ENCODE measurements at regions not wholly inside any gene's neighbourhood (a gene's known extent, or its start where the extent isn't known, plus 50 kb on each side); places are given as distances from the start of the nearest gene placed in this dataset.

DNA sequence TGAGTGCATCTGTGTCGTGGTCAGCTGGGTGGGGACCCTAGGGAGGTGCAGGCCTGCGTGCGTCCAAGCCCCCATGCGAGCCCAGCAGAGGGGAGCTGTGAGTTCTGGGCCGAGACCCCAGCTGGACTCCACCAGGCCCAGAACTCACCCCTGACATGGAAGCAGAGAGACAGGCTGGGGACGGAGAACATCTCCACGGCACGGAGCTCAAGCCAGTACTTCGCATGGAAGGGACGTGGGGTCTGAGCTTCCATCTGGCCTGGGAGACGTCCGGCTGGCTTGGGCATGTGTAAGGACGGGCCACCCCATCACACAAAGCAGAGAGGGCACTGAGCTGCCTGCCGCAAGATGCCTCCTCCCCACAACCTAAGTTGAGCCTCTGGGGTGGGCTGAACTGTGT is 422.4 kb downstream of the CTTN start:
- Histone ChIP-seq H4K20me1 (ENCODE audit: low read depth, low read length) (no peaks in the 10 kb centered on the region), H3K27ac (ENCODE audit: low read depth, low read length) (no peak overlapping the region), H3K9me3 (ENCODE audit: insufficient read depth, low read length) (no peaks in the 10 kb centered on the region), H3K9me2 (replicated peaks; ENCODE audit: insufficient read depth, low read length) (no peaks in the 10 kb centered on the region), H3K79me2 (ENCODE audit: insufficient read depth, low read length) (no peaks in the 10 kb centered on the region), H3K27me3 (ENCODE audit: low read length) (no peaks in the 10 kb centered on the region), H3K36me3 (ENCODE audit: low read length) (no peaks in the 10 kb centered on the region), H3F3A (ENCODE audit: insufficient read depth) (no peaks in the 10 kb centered on the region), H3K4me2 (ENCODE audit: low read depth, low read length, poor library complexity, severe bottlenecking) (no peak overlapping the region), H3K4me3 (ENCODE audit: insufficient read depth, low read length, poor library complexity, severe bottlenecking) (no peak overlapping the region), H3K9ac (ENCODE audit: low read length) (no peak overlapping the region), H2AFZ (ENCODE audit: low read depth, low read length, severe bottlenecking) (no peak overlapping the region)
- TF ChIP-seq, protein P1, sequence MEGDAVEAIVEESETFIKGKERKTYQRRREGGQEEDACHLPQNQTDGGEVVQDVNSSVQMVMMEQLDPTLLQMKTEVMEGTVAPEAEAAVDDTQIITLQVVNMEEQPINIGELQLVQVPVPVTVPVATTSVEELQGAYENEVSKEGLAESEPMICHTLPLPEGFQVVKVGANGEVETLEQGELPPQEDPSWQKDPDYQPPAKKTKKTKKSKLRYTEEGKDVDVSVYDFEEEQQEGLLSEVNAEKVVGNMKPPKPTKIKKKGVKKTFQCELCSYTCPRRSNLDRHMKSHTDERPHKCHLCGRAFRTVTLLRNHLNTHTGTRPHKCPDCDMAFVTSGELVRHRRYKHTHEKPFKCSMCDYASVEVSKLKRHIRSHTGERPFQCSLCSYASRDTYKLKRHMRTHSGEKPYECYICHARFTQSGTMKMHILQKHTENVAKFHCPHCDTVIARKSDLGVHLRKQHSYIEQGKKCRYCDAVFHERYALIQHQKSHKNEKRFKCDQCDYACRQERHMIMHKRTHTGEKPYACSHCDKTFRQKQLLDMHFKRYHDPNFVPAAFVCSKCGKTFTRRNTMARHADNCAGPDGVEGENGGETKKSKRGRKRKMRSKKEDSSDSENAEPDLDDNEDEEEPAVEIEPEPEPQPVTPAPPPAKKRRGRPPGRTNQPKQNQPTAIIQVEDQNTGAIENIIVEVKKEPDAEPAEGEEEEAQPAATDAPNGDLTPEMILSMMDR (IDR thresholded peaks at IDR 0.05; ENCODE audit: insufficient read depth, low read length, poor library complexity, severe bottlenecking) = no peak
- no peak for TF ChIP-seq EZH2phosphoT487 (conservative IDR thresholded peaks at IDR 0.05; ENCODE audit: low read length)

DNA sequence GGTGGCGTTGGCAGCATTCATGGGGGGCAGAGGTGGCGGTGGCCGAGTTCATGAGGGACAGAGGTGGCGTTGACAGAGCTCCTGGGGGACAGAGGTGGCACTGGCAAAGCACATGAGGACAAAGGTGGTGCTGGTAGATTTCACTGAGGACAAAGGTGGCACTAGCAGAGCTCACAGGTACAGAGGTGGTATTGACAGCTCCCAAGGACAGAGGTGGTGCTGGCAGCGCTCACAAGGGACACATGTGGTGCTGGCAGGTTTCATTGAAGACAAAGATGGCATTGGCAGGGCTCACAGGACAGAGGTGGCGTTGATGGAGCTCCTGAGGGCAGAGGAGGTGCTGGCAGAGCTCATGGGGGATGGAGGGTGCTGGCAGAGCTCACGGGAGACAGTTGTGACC is 425.4 kb downstream of the CTTN start:
- no peak overlapping the region for H3K4me2 ChIP-seq (ENCODE audit: low read depth, low read length, poor library complexity, severe bottlenecking)
- H3K9ac ChIP-seq (ENCODE audit: low read length) = no peak overlapping the region
- H4K20me1 ChIP-seq (ENCODE audit: low read depth, low read length) = no peaks in the 10 kb centered on the region
- no peaks in the 10 kb centered on the region for H3K79me2 ChIP-seq (ENCODE audit: insufficient read depth, low read length)
- TF ChIP-seq, protein P1 (IDR thresholded peaks at IDR 0.05; ENCODE audit: insufficient read depth, low read length, poor library complexity, severe bottlenecking) = no peak
- no peak for TF ChIP-seq EZH2phosphoT487 (conservative IDR thresholded peaks at IDR 0.05; ENCODE audit: low read length)
- no peaks in the 10 kb centered on the region for H3K36me3 ChIP-seq (ENCODE audit: low read length)
- H3K4me3 ChIP-seq (ENCODE audit: insufficient read depth, low read length, poor library complexity, severe bottlenecking) = no peak overlapping the region
- no peaks in the 10 kb centered on the region for H3K9me3 ChIP-seq (ENCODE audit: insufficient read depth, low read length)
- no peak overlapping the region for H2AFZ ChIP-seq (ENCODE audit: low read depth, low read length, severe bottlenecking)
- H3K27me3 ChIP-seq (ENCODE audit: low read length) = no peaks in the 10 kb centered on the region
- H3F3A ChIP-seq (ENCODE audit: insufficient read depth) = no peaks in the 10 kb centered on the region
- H3K27ac ChIP-seq (ENCODE audit: low read depth, low read length) = no peak overlapping the region
- no peaks in the 10 kb centered on the region for H3K9me2 ChIP-seq (replicated peaks; ENCODE audit: insufficient read depth, low read length)

DNA sequence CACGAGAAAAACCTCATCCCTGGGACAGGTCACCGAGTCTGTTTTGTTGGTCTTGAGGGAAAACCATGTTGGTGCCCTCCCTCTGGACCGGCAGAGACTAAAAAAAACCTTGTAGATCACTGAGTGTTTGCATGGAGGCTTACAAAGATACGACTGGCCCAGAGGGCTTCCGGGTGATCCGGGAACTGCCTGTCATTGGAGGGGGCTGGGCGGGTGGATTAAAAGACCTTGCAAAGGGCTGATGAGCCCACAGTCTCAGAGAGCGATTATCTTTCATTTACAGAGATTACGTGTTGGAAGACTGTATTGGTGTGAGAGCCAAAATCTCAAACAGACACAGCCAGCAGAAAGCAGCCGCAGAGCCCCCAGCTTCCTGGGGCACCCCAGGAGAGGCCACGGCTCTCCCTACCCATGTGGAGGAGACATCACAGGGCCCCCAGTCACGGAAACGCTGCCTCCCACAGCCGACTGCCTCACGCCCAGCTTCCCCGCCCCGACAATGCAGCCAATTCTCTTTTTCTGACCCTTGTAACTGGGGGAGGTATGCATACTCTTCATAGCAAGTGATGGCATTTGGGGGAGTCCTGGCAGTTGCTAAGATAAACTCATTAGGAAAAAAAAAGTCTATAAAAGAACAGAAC is 426.4 kb downstream of the CTTN start:
- no peaks in the 10 kb centered on the region for H4K20me1 ChIP-seq (ENCODE audit: low read depth, low read length)
- TF ChIP-seq, protein P1 (IDR thresholded peaks at IDR 0.05; ENCODE audit: insufficient read depth, low read length, poor library complexity, severe bottlenecking) = no peak
- no peak for TF ChIP-seq EZH2phosphoT487 (conservative IDR thresholded peaks at IDR 0.05; ENCODE audit: low read length)
- no peaks in the 10 kb centered on the region for H3K36me3 ChIP-seq (ENCODE audit: low read length)
- no peaks in the 10 kb centered on the region for H3K79me2 ChIP-seq (ENCODE audit: insufficient read depth, low read length)
- H3K9me2 ChIP-seq (replicated peaks; ENCODE audit: insufficient read depth, low read length) = no peaks in the 10 kb centered on the region
- no peak overlapping the region for H3K27ac ChIP-seq (ENCODE audit: low read depth, low read length)
- no peaks in the 10 kb centered on the region for H3K9me3 ChIP-seq (ENCODE audit: insufficient read depth, low read length)
- H3F3A ChIP-seq (ENCODE audit: insufficient read depth) = no peaks in the 10 kb centered on the region
- H3K4me3 ChIP-seq (ENCODE audit: insufficient read depth, low read length, poor library complexity, severe bottlenecking) = no peak overlapping the region
- H2AFZ ChIP-seq (ENCODE audit: low read depth, low read length, severe bottlenecking) = no peak overlapping the region
- no peaks in the 10 kb centered on the region for H3K27me3 ChIP-seq (ENCODE audit: low read length)
- no peak overlapping the region for H3K9ac ChIP-seq (ENCODE audit: low read length)
- no peak overlapping the region for H3K4me2 ChIP-seq (ENCODE audit: low read depth, low read length, poor library complexity, severe bottlenecking)
